SK-N-SH (cell line): ENCODE measurements at regions not wholly inside any gene's neighbourhood (a gene's known extent, or its start where the extent isn't known, plus 50 kb on each side); places are given as distances from the start of the nearest gene placed in this dataset.

Experiments used
- CTCF ChIA-PET: fragments of 300-600, 350-600 bp; formaldehyde crosslinking; extraction: SDS; loops from one replicate; lab custom pipeline; 2021; lab: Yijun Ruan, JAX
- POLR2A ChIA-PET: fragments of 350-600 bp; sonication (Branson Sonifier 250); formaldehyde crosslinking; extraction: SDS; loops from one replicate; lab custom pipeline; 2020; ENCODE audit warnings: antibody characterized with exemption, inconsistent platforms; lab: Yijun Ruan, JAX
- DNase-seq: peaks from one replicate; pipeline ENCODE4 v3.0.0; 2012
- H2AFZ ChIP-seq: fragments of 200-600 bp; sonication (generic); 2 replicates; pipeline ENCODE4 v1.8.1; 2016; ENCODE audit warnings: antibody characterized with exemption, mild to moderate bottlenecking, low read depth
- H3F3A ChIP-seq: fragments of 200-600 bp; sonication (generic); replicated peaks from 2 replicates; pipeline ENCODE3; 2016; ENCODE audit warnings: antibody characterized with exemption, mild to moderate bottlenecking; ENCODE audit not compliant: insufficient read depth
- H3K27ac ChIP-seq, 2 experiments: fragments of 200-500 bp in 1 of 2; fragments of 200-600 bp in 1 of 2; sonication (Bioruptor generic) in 1 of 2; sonication (generic), shearing (Covaris generic) in 1 of 2; 2 replicates each; pipeline versions ENCODE4 v1.5.1 to v1.6.1; 2014 to 2016; ENCODE audit warnings: low read depth in 2 of 2, inconsistent platforms in 1 of 2, low read length in 1 of 2, mild to moderate bottlenecking in 1 of 2, mixed read lengths in 1 of 2
- H3K27me3 ChIP-seq: fragments of 200-600 bp; sonication (generic), shearing (Covaris generic); 2 replicates; pipeline ENCODE4 v1.6.1; 2016; ENCODE audit warnings: mixed run types; ENCODE audit not compliant: insufficient read depth
- H3K36me3 ChIP-seq, 2 experiments: fragments of 200-500 bp in 1 of 2; fragments of 200-600 bp in 1 of 2; sonication (Bioruptor generic) in 1 of 2; sonication (generic) in 1 of 2; replicated peaks in 1 of 2; 2 replicates each; pipeline versions ENCODE3 to v1.5.1; 2014 to 2016; ENCODE audit warnings: low read length in 1 of 2, mild to moderate bottlenecking in 1 of 2; ENCODE audit not compliant: insufficient read depth in 2 of 2, control insufficient read depth in 1 of 2
- H3K4me1 ChIP-seq, 2 experiments: fragments of 200-500 bp in 1 of 2; fragments of 200-600 bp in 1 of 2; sonication (Bioruptor generic) in 1 of 2; sonication (generic), shearing (Covaris generic) in 1 of 2; 2 replicates each; pipeline versions ENCODE4 v1.5.1 to v1.6.1; 2014 to 2016; ENCODE audit warnings: low read depth in 1 of 2, low read length in 1 of 2, mixed run types in 1 of 2; ENCODE audit not compliant: insufficient read depth in 2 of 2, control insufficient read depth in 1 of 2
- H3K4me2 ChIP-seq: fragments of 200-600 bp; sonication (generic), shearing (Covaris generic); 2 replicates; pipeline ENCODE4 v1.6.1; 2017; ENCODE audit warnings: mixed run types
- H3K4me3 ChIP-seq, 2 experiments: fragments of 200-500 bp in 1 of 2; fragments of 200-600 bp in 1 of 2; sonication (Bioruptor generic) in 1 of 2; sonication (generic), shearing (Covaris generic) in 1 of 2; 2 replicates each; pipeline versions ENCODE4 v1.5.1 to v1.8.1; 2014 to 2016; ENCODE audit warnings: low read depth in 2 of 2, inconsistent platforms in 1 of 2, low read length in 1 of 2, mild to moderate bottlenecking in 1 of 2, mixed read lengths in 1 of 2, moderate library complexity in 1 of 2
- H3K79me2 ChIP-seq: fragments of 200-600 bp; sonication (generic); 2 replicates; pipeline ENCODE4 v1.8.1; 2017; ENCODE audit warnings: mild to moderate bottlenecking; ENCODE audit not compliant: insufficient read depth
- H3K9ac ChIP-seq: fragments of 200-600 bp; sonication (generic); 2 replicates; pipeline ENCODE4 v1.6.1; 2017; ENCODE audit warnings: mixed run types
- H3K9me2 ChIP-seq: fragments of 200-600 bp; sonication (generic); 2 replicates; pipeline ENCODE4 v1.6.1; 2017; ENCODE audit warnings: mixed run types
- H3K9me3 ChIP-seq: fragments of 200-600 bp; sonication (generic); 2 replicates; pipeline ENCODE4 v1.6.1; 2017; ENCODE audit warnings: mixed run types, mild to moderate bottlenecking, moderate library complexity
- H4K20me1 ChIP-seq: fragments of 200-600 bp; sonication (generic); 2 replicates; pipeline ENCODE4 v1.6.1; 2017; ENCODE audit warnings: mild to moderate bottlenecking, mixed run types; ENCODE audit not compliant: insufficient read depth
- ELF1 ChIP-seq: IDR thresholded peaks from 2 replicates; pipeline ENCODE4 v1.4.0; 2012
- FOXM1 ChIP-seq: IDR thresholded peaks from 2 replicates; pipeline ENCODE4 v1.4.0; 2012; ENCODE audit warnings: low read depth, mild to moderate bottlenecking
- GABPA ChIP-seq: IDR thresholded peaks from 2 replicates; pipeline ENCODE4 v1.4.0; 2012; ENCODE audit warnings: low read depth, mild to moderate bottlenecking
- GATA2 ChIP-seq: sonication (generic); formaldehyde crosslinking; IDR thresholded peaks from 2 replicates; pipeline ENCODE4 v1.5.0; 2020; ENCODE audit warnings: mild to moderate bottlenecking, missing genetic modification reagents
- JUND ChIP-seq: IDR thresholded peaks from 2 replicates; pipeline ENCODE4 v1.4.0; 2012
- MEF2A ChIP-seq: IDR thresholded peaks from 2 replicates; pipeline ENCODE4 v1.4.0; 2012; ENCODE audit warnings: low read depth, borderline replicate concordance
- MXI1 ChIP-seq: IDR thresholded peaks from 2 replicates; pipeline ENCODE4 v1.6.1; 2012; ENCODE audit warnings: mild to moderate bottlenecking, low read depth, low read length, improper control_type of control experiment
- NFIC ChIP-seq: IDR thresholded peaks from 2 replicates; pipeline ENCODE4 v1.4.0; 2012; ENCODE audit warnings: borderline replicate concordance
- POLR2AphosphoS5 ChIP-seq: IDR thresholded peaks from 2 replicates; pipeline ENCODE4 v1.6.1; 2012; ENCODE audit warnings: low read depth, low read length
- RAD21 ChIP-seq: IDR thresholded peaks from 2 replicates; pipeline ENCODE4 v1.6.1; 2012; ENCODE audit warnings: mild to moderate bottlenecking, low read length
- TAF1 ChIP-seq: IDR thresholded peaks from 2 replicates; pipeline ENCODE4 v1.6.1; 2012; ENCODE audit warnings: low read depth, mild to moderate bottlenecking, low read length, moderate library complexity, borderline replicate concordance
- TEAD4 ChIP-seq: IDR thresholded peaks from 2 replicates; pipeline ENCODE4 v1.4.0; 2012; ENCODE audit warnings: mild to moderate bottlenecking, borderline replicate concordance; ENCODE audit not compliant: insufficient read depth
- YY1 ChIP-seq: IDR thresholded peaks from 2 replicates; pipeline ENCODE4 v1.4.0; 2012; ENCODE audit warnings: low read depth, mild to moderate bottlenecking
- WGBS: methylation state at CpG from one replicate; pipeline ENCODE4 v1.1.6; 2017; ENCODE audit warnings: low lambda C conversion rate; 5-methylcytosine and 5-hydroxymethylcytosine counted together
- TF ChIP-seq, protein P1 (sequence below): fragments of 200-600 bp; sonication (generic); IDR thresholded peaks from 2 replicates; pipeline ENCODE4 v1.6.1; 2017; ENCODE audit warnings: antibody characterized with exemption, mild to moderate bottlenecking, moderate library complexity
- TF ChIP-seq, protein P2 (sequence below): IDR thresholded peaks from 2 replicates; pipeline ENCODE4 v1.4.0; 2012; ENCODE audit warnings: low read depth, borderline replicate concordance
- TF ChIP-seq, protein P3 (sequence below): IDR thresholded peaks from 2 replicates; pipeline ENCODE4; 2012
- TF ChIP-seq, protein P4 (sequence below): fragments of 150-350 bp; IDR thresholded peaks from 2 replicates; pipeline ENCODE4 v1.6.1; 2016; ENCODE audit warnings: mild to moderate bottlenecking, low read depth, low read length
- TF ChIP-seq, protein P5 (sequence below): IDR thresholded peaks from 2 replicates; pipeline ENCODE4 v1.4.0; 2012; ENCODE audit warnings: low read depth, borderline replicate concordance

DNA sequence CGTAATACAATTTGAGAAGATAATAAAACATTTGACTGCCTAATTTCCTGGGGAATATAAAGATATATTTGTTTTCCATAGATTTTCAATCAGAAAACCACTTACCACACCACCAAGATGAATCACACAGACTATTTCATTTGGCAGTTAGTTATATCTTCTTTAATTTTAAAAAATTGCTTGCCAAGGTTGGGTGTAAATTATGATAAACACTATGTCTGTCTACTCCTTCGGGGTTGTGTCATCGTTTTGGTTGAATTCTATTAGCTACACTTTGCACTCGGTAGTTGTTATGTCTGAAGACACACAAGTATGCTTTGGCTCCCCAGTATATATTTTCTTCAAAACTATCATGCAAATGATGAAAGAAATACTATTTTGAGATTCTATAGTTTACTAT, 594.8 kb upstream of the SEMA3D start:
- H3K27me3 ChIP-seq = no peaks in the 10 kb centered on the region
- no peaks in the 10 kb centered on the region for H4K20me1 ChIP-seq
- POLR2A ChIA-PET = no interaction called here
- H3K9me2 ChIP-seq = no peaks in the 10 kb centered on the region
- H2AFZ ChIP-seq = no peak overlapping the region
- no peak for DNase-seq
- no peak overlapping the region for H3K27ac ChIP-seq
- H3K79me2 ChIP-seq = no peaks in the 10 kb centered on the region
- H3K36me3 ChIP-seq = no peaks in the 10 kb centered on the region
- no peaks in the 10 kb centered on the region for H3K4me1 ChIP-seq
- no peak overlapping the region for H3K4me3 ChIP-seq
- peaks cover 13% of the 10 kb centered on the region; the same call in 1 of the 2 replicates for H3K9me3 ChIP-seq
- no peak overlapping the region for H3K9ac ChIP-seq
- no peak overlapping the region for H3K4me2 ChIP-seq
- WGBS = 66% methylated on average over 4 of the region's 4 CpGs
- CTCF ChIA-PET = interaction anchor here (0.9 kb wide), 1 partner anchor 12 kb away, joined by 4 read pairs; no protein-coding TSS in a partner anchor
- H3F3A ChIP-seq = no peaks in the 10 kb centered on the region
- no peak for TF ChIP-seq MXI1
- TF ChIP-seq GATA2 = no peak
- TF ChIP-seq, protein P1, sequence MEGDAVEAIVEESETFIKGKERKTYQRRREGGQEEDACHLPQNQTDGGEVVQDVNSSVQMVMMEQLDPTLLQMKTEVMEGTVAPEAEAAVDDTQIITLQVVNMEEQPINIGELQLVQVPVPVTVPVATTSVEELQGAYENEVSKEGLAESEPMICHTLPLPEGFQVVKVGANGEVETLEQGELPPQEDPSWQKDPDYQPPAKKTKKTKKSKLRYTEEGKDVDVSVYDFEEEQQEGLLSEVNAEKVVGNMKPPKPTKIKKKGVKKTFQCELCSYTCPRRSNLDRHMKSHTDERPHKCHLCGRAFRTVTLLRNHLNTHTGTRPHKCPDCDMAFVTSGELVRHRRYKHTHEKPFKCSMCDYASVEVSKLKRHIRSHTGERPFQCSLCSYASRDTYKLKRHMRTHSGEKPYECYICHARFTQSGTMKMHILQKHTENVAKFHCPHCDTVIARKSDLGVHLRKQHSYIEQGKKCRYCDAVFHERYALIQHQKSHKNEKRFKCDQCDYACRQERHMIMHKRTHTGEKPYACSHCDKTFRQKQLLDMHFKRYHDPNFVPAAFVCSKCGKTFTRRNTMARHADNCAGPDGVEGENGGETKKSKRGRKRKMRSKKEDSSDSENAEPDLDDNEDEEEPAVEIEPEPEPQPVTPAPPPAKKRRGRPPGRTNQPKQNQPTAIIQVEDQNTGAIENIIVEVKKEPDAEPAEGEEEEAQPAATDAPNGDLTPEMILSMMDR = no peak
- no peak for TF ChIP-seq NFIC
- TF ChIP-seq MEF2A = no peak
- TF ChIP-seq RAD21 = no peak
- TF ChIP-seq ELF1 = no peak
- no peak for TF ChIP-seq TAF1
- no peak for TF ChIP-seq JUND
- TF ChIP-seq, protein P2, sequence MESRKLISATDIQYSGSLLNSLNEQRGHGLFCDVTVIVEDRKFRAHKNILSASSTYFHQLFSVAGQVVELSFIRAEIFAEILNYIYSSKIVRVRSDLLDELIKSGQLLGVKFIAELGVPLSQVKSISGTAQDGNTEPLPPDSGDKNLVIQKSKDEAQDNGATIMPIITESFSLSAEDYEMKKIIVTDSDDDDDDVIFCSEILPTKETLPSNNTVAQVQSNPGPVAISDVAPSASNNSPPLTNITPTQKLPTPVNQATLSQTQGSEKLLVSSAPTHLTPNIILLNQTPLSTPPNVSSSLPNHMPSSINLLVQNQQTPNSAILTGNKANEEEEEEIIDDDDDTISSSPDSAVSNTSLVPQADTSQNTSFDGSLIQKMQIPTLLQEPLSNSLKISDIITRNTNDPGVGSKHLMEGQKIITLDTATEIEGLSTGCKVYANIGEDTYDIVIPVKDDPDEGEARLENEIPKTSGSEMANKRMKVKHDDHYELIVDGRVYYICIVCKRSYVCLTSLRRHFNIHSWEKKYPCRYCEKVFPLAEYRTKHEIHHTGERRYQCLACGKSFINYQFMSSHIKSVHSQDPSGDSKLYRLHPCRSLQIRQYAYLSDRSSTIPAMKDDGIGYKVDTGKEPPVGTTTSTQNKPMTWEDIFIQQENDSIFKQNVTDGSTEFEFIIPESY = no peak
- TF ChIP-seq FOXM1 = no peak
- no peak for TF ChIP-seq POLR2AphosphoS5
- no peak for TF ChIP-seq TEAD4
- TF ChIP-seq, protein P3, sequence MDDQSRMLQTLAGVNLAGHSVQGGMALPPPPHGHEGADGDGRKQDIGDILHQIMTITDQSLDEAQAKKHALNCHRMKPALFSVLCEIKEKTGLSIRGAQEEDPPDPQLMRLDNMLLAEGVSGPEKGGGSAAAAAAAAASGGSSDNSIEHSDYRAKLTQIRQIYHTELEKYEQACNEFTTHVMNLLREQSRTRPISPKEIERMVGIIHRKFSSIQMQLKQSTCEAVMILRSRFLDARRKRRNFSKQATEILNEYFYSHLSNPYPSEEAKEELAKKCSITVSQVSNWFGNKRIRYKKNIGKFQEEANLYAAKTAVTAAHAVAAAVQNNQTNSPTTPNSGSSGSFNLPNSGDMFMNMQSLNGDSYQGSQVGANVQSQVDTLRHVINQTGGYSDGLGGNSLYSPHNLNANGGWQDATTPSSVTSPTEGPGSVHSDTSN = no peak
- no peak for TF ChIP-seq YY1
- TF ChIP-seq, protein P4, sequence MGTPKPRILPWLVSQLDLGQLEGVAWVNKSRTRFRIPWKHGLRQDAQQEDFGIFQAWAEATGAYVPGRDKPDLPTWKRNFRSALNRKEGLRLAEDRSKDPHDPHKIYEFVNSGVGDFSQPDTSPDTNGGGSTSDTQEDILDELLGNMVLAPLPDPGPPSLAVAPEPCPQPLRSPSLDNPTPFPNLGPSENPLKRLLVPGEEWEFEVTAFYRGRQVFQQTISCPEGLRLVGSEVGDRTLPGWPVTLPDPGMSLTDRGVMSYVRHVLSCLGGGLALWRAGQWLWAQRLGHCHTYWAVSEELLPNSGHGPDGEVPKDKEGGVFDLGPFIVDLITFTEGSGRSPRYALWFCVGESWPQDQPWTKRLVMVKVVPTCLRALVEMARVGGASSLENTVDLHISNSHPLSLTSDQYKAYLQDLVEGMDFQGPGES = no peak
- no peak for TF ChIP-seq GABPA
- TF ChIP-seq, protein P5, sequence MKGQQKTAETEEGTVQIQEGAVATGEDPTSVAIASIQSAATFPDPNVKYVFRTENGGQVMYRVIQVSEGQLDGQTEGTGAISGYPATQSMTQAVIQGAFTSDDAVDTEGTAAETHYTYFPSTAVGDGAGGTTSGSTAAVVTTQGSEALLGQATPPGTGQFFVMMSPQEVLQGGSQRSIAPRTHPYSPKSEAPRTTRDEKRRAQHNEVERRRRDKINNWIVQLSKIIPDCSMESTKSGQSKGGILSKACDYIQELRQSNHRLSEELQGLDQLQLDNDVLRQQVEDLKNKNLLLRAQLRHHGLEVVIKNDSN = no peak
